B cell (primary cell): ENCODE measurements at regions not wholly inside any gene's neighbourhood (a gene's known extent, or its start where the extent isn't known, plus 50 kb on each side); places are given as distances from the start of the nearest gene placed in this dataset.

Experiments
- CTCF ChIP-seq: fragments of 200-600 bp; IDR thresholded peaks from one replicate; pipeline ENCODE4 v1.8.0; 2022; ENCODE audit warnings: antibody characterized with exemption, mild to moderate bottlenecking
- EZH2 ChIP-seq: IDR thresholded peaks from 2 replicates; pipeline ENCODE4 v1.6.1; 2012; ENCODE audit warnings: borderline replicate concordance, low read depth, mild to moderate bottlenecking, moderate library complexity, low read length; ENCODE audit not compliant: insufficient read depth, poor library complexity, severe bottlenecking

GRCh38 chrX:456551-457291 lies 70.0 kb upstream of the PPP2R3B start:
- TF ChIP-seq CTCF (no peak), EZH2 (no peak)
